ENCODE measurements at regions not wholly inside any gene's neighbourhood (a gene's known extent, or its start where the extent isn't known, plus 50 kb on each side); places are given as distances from the start of the nearest gene placed in this dataset.
A peak's percentile ranks its signal among the peaks of the same experiment; 100 is the strongest.

- intact Hi-C loops (cut with micrococcal nuclease) = no loop called here
- no peaks in the 10 kb centered on the region for H3K36me3 ChIP-seq (ENCODE audit: control insufficient read depth in 1 of 2, insufficient read depth in 2 of 2, low read length in 2 of 2)
- no TSS peak for BruUV-seq (replicated peaks)
- no peaks in the 10 kb centered on the region for H3K27me3 ChIP-seq (ENCODE audit: insufficient read depth, low read length)
- ATAC-seq (no peak), DNase-seq (ENCODE audit: low read depth, low spot score) (no peak)
- no peak overlapping the region for H2AFZ ChIP-seq (ENCODE audit: low read depth, low read length, poor library complexity, severe bottlenecking)
- TF ChIP-seq SRF (IDR thresholded peaks at IDR 0.05; ENCODE audit: low read depth) = no peak
- TF ChIP-seq, protein P1, sequence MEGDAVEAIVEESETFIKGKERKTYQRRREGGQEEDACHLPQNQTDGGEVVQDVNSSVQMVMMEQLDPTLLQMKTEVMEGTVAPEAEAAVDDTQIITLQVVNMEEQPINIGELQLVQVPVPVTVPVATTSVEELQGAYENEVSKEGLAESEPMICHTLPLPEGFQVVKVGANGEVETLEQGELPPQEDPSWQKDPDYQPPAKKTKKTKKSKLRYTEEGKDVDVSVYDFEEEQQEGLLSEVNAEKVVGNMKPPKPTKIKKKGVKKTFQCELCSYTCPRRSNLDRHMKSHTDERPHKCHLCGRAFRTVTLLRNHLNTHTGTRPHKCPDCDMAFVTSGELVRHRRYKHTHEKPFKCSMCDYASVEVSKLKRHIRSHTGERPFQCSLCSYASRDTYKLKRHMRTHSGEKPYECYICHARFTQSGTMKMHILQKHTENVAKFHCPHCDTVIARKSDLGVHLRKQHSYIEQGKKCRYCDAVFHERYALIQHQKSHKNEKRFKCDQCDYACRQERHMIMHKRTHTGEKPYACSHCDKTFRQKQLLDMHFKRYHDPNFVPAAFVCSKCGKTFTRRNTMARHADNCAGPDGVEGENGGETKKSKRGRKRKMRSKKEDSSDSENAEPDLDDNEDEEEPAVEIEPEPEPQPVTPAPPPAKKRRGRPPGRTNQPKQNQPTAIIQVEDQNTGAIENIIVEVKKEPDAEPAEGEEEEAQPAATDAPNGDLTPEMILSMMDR (IDR thresholded peaks at IDR 0.05 in 2 of 3, conservative IDR thresholded peaks at IDR 0.05 in 1 of 3; ENCODE audit: borderline replicate concordance in 1 of 3, insufficient read depth in 1 of 3, low read depth in 2 of 3, low read length in 2 of 3) = no peak
- H3K4me3 ChIP-seq (replicated peaks in 1 of 2; ENCODE audit: low read depth in 1 of 2, low read length in 2 of 2) = no peak overlapping the region
- H3K4me2 ChIP-seq (ENCODE audit: low read length) = no peak overlapping the region
- POLR2A ChIA-PET = no interaction called here
- H4K20me1 ChIP-seq (ENCODE audit: insufficient read depth) = no peaks in the 10 kb centered on the region
- no peaks in the 10 kb centered on the region for H3K79me2 ChIP-seq (ENCODE audit: insufficient read depth, low read length)
- RAD21 ChIA-PET (ENCODE audit: low non-redundant PET in 1 of 2, low total read pairs in 2 of 2, uncharacterized antibody in 2 of 2, unreplicated experiment in 2 of 2) = no interaction called here
- H3K4me1 ChIP-seq (ENCODE audit: control insufficient read depth in 1 of 2, insufficient read depth in 2 of 2, low read length in 2 of 2) = peaks cover 5 to 7% of the 10 kb centered on the region in 2 experiments; a peak in 3 of 4 replicates
- H3K9me2 ChIP-seq (ENCODE audit: insufficient read depth) = no peaks in the 10 kb centered on the region
- H3K9ac ChIP-seq (ENCODE audit: low read length) = no peak overlapping the region
- CTCF ChIA-PET = no interaction called here
- H3K27ac ChIP-seq (ENCODE audit: low read depth, low read length) = no peak overlapping the region
- no peaks in the 10 kb centered on the region for H3K9me3 ChIP-seq (ENCODE audit: control insufficient read depth in 1 of 2, insufficient read depth in 1 of 2, low read depth in 1 of 2, low read length in 2 of 2)
Observed at GRCh38 chr6:82584856-82585255, 221.2 kb downstream of the TPBG start.

DNA sequence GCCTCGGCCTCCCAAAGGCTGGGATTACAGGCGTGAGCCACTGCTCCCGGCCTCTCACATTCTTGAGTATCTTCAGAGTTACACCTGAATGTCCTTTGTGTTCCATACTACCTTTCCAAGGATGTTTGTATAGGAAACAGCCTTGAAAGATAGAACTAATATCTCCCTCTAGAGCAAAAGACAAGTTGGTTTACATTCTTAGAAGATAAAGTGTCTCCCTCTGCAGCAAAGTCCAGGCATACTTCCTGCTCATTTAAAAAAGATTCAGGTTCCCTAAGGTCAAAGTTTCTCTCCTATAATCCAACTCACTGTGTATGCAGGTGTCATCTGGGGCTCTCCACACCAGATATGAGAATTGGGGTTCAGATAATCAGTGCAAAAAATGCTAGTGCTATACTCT, 224.4 kb downstream of the TPBG start:
- TF ChIP-seq POLR2AphosphoS5 (IDR thresholded peaks at IDR 0.05; ENCODE audit: low read depth, low read length) (no peak), POLR2A (IDR thresholded peaks at IDR 0.05; ENCODE audit: borderline replicate concordance, extremely low read depth, insufficient read depth, insufficient read length) (no peak), SP1 (IDR thresholded peaks at IDR 0.05; ENCODE audit: low read depth) (no peak), SIN3A (IDR thresholded peaks at IDR 0.05; ENCODE audit: low read depth) (no peak), RAD21 (IDR thresholded peaks at IDR 0.05; ENCODE audit: low read depth) (peak; percentile 36; the same call in 1 of the 2 replicates), ZFX (IDR thresholded peaks at IDR 0.05) (no peak), CBX3 (IDR thresholded peaks at IDR 0.05; ENCODE audit: low read depth) (no peak)
- TF ChIP-seq, protein P1 (IDR thresholded peaks at IDR 0.05 in 2 of 3, conservative IDR thresholded peaks at IDR 0.05 in 1 of 3; ENCODE audit: borderline replicate concordance in 1 of 3, insufficient read depth in 1 of 3, low read depth in 2 of 3, low read length in 2 of 3) = peak in 1 of 3 experiments; percentile 26; a peak in 1 of 6 replicates
- TF ChIP-seq, protein P2, sequence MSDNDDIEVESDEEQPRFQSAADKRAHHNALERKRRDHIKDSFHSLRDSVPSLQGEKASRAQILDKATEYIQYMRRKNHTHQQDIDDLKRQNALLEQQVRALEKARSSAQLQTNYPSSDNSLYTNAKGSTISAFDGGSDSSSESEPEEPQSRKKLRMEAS (IDR thresholded peaks at IDR 0.05) = no peak
- Histone ChIP-seq H3K36me3 (ENCODE audit: control insufficient read depth in 1 of 2, insufficient read depth in 2 of 2, low read length in 2 of 2) (no peaks in the 10 kb centered on the region), H3K4me1 (ENCODE audit: control insufficient read depth in 1 of 2, insufficient read depth in 2 of 2, low read length in 2 of 2) (peaks cover 5 to 14% of the 10 kb centered on the region in 2 experiments; a peak in 3 of 4 replicates), H3K27ac (ENCODE audit: low read depth, low read length) (no peak overlapping the region), H3K27me3 (ENCODE audit: insufficient read depth, low read length) (no peaks in the 10 kb centered on the region), H4K20me1 (ENCODE audit: insufficient read depth) (no peaks in the 10 kb centered on the region), H3K9me2 (ENCODE audit: insufficient read depth) (0 out of 2 replicates have a peak, but pooled peaks cover 2% of the 10 kb centered on the region), H3K9me3 (ENCODE audit: control insufficient read depth in 1 of 2, insufficient read depth in 1 of 2, low read depth in 1 of 2, low read length in 2 of 2) (no peaks in the 10 kb centered on the region), H3K4me3 (replicated peaks in 1 of 2; ENCODE audit: low read depth in 1 of 2, low read length in 2 of 2) (no peak overlapping the region), H3K79me2 (ENCODE audit: insufficient read depth, low read length) (no peaks in the 10 kb centered on the region), H3K9ac (ENCODE audit: low read length) (no peak overlapping the region), H3K4me2 (ENCODE audit: low read length) (no peak overlapping the region), H2AFZ (ENCODE audit: low read depth, low read length, poor library complexity, severe bottlenecking) (no peak overlapping the region)
- CTCF ChIA-PET = no interaction called here
- no peak for DNase-seq (ENCODE audit: low read depth, low spot score)
- no peak for ATAC-seq
- BruUV-seq (replicated peaks) = no TSS peak
- POLR2A ChIA-PET = no interaction called here
- intact Hi-C loops (cut with micrococcal nuclease) = no loop called here
- RAD21 ChIA-PET (ENCODE audit: low non-redundant PET in 1 of 2, low total read pairs in 2 of 2, uncharacterized antibody in 2 of 2, unreplicated experiment in 2 of 2) = no interaction called here
